AG04449 (cell line): ENCODE measurements at regions not wholly inside any gene's neighbourhood (a gene's known extent, or its start where the extent isn't known, plus 50 kb on each side); places are given as distances from the start of the nearest gene placed in this dataset.

ENCODE experiments used
- CTCF ChIA-PET: fragments of 350-600 bp; formaldehyde crosslinking; extraction: SDS; loops from one replicate; lab custom pipeline; 2021; ENCODE audit warnings: antibody characterized with exemption; lab: Yijun Ruan, JAX
- POLR2A ChIA-PET: fragments of 400-600, 350-600 bp; formaldehyde crosslinking; extraction: SDS; loops from one replicate; lab custom pipeline; 2020; ENCODE audit warnings: antibody characterized with exemption, inconsistent platforms; lab: Yijun Ruan, JAX
- DNase-seq: peaks from one replicate; pipeline ENCODE4 v3.0.0-alpha.2; 2010; ENCODE audit warnings: low read depth, low spot score
- H3K4me3 ChIP-seq: 2 replicates; pipeline ENCODE4 v1.5.1; 2011; ENCODE audit warnings: low read depth, mild to moderate bottlenecking, control low read depth, low read length
- CTCF ChIP-seq: IDR thresholded peaks from one replicate; pipeline ENCODE4 v1.5.1; 2011; ENCODE audit warnings: mild to moderate bottlenecking, moderate library complexity, low read length, control low read depth, inconsistent platforms; ENCODE audit not compliant: insufficient read depth; ENCODE audit errors: missing control alignments

- POLR2A ChIA-PET = no interaction called here
- no peak for DNase-seq
- CTCF ChIA-PET = interaction anchor here (0.9 to 2.8 kb wide), 7 partner anchors 9 to 169 kb away, joined by 3 to 19 read pairs (median 3); no protein-coding TSS in a partner anchor
- H3K4me3 ChIP-seq = no peak overlapping the region
- TF ChIP-seq CTCF = no peak
These were observed 66.7 kb downstream of the VEGFA start for GRCh38 chr6:43836507-43837240.
